ENCODE measurements at regions not wholly inside any gene's neighbourhood (a gene's known extent, or its start where the extent isn't known, plus 50 kb on each side); places are given as distances from the start of the nearest gene placed in this dataset.

GRCh38 chr3:31039145-31039544 lies 144.7 kb upstream of the GADL1 start:
- intact Hi-C loops (cut with DNase I; ENCODE audit: low total_unique reads) = no loop called here
- Histone ChIP-seq H3K4me1 (no peaks in the 10 kb centered on the region), H3K9me3 (peaks cover 6 to 16% of the 10 kb centered on the region in 2 donors), H3K27me3 (no peaks in the 10 kb centered on the region), H3K4me3 (no peak overlapping the region), H3K36me3 (no peaks in the 10 kb centered on the region), H3K27ac (no peak overlapping the region)
- DNase-seq (ENCODE audit: low spot score in 2 of 2) = no peak
- no peak for TF ChIP-seq CTCF (IDR thresholded peaks at IDR 0.05)
- TF ChIP-seq POLR2AphosphoS5 (IDR thresholded peaks at IDR 0.05) = no peak
- TF ChIP-seq POLR2A (IDR thresholded peaks at IDR 0.05) = no peak

DNA sequence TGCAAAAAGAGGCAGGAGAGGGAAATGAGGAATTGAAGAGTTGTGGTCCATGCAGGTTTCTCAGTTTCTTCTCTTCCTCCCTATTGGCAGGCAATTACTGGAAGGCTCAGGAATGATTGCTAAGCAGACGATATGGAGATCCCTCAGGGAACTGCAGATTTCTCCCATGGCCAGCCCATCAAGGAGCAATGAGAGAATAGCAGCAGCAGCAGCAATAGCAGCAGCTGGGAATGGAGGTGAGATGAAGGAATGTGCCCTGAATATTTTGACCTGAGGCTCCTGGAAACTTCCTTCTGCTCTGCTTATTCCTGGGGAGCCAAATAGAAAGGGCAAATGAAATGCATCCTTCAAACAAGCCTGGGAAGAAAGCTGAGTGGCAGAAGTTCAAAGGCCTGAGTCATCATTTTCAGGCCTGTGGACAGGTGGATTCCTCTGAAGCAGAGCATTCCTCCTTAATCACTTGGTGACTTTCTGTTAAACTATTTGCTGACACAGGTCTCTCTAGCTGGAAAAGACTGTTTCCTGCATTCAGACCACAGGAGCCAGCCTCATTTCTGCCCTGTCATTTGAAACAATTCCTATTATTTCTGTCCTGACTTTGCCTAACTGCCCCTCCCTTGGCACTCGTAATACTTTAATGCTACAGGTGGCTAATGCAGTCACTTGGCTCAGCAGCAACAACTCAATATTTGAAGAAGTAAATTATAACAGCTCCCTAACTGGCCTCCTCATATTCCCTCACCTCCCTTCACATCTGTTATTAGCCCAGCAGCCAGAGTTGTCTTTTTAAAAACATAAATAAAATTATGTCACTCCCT lies 146.9 kb upstream of the GADL1 start:
- no peak for DNase-seq (ENCODE audit: low spot score in 2 of 2)
- Histone ChIP-seq H3K27ac (no peak overlapping the region), H3K4me3 (no peak overlapping the region), H3K27me3 (no peaks in the 10 kb centered on the region), H3K4me1 (no peaks in the 10 kb centered on the region), H3K36me3 (no peaks in the 10 kb centered on the region), H3K9me3 (peaks cover 6 to 10% of the 10 kb centered on the region in 2 donors)
- TF ChIP-seq CTCF (IDR thresholded peaks at IDR 0.05) (no peak), POLR2AphosphoS5 (IDR thresholded peaks at IDR 0.05) (no peak), POLR2A (IDR thresholded peaks at IDR 0.05) (no peak)
- intact Hi-C loops (cut with DNase I; ENCODE audit: low total_unique reads) = no loop called here

- DNase-seq (ENCODE audit: low spot score in 2 of 2) = no peak
- intact Hi-C loops (cut with DNase I; ENCODE audit: low total_unique reads) = no loop called here
- no peaks in the 10 kb centered on the region for H3K4me1 ChIP-seq
Measured at GRCh38 chr3:31043184-31043819, 148.8 kb upstream of the GADL1 start.

GRCh38 chr3:31047673-31048072 lies 153.2 kb upstream of the GADL1 start:
- DNase-seq (ENCODE audit: low spot score in 2 of 2) = no peak
- Histone ChIP-seq H3K9me3 (peaks cover 4 to 12% of the 10 kb centered on the region in 2 donors), H3K36me3 (no peaks in the 10 kb centered on the region), H3K27me3 (no peaks in the 10 kb centered on the region), H3K4me3 (no peak overlapping the region), H3K27ac (no peak overlapping the region), H3K4me1 (no peaks in the 10 kb centered on the region)
- TF ChIP-seq CTCF (IDR thresholded peaks at IDR 0.05) (no peak), POLR2AphosphoS5 (IDR thresholded peaks at IDR 0.05) (no peak), POLR2A (IDR thresholded peaks at IDR 0.05) (no peak)
- intact Hi-C loops (cut with DNase I; ENCODE audit: low total_unique reads) = no loop called here

More at GRCh38 chr3:31043184-31043819, 148.8 kb upstream of the GADL1 start:
- Histone ChIP-seq H3K27me3 (no peaks in the 10 kb centered on the region), H3K9me3 (peaks cover 6 to 10% of the 10 kb centered on the region in 2 donors), H3K36me3 (no peaks in the 10 kb centered on the region), H3K4me3 (no peak overlapping the region), H3K27ac (no peak overlapping the region)
- TF ChIP-seq POLR2A (IDR thresholded peaks at IDR 0.05) (no peak), POLR2AphosphoS5 (IDR thresholded peaks at IDR 0.05) (no peak), CTCF (IDR thresholded peaks at IDR 0.05) (no peak)

- DNase-seq (ENCODE audit: low spot score in 2 of 2) = no peak
- Histone ChIP-seq H3K4me3 (no peak overlapping the region), H3K4me1 (no peaks in the 10 kb centered on the region), H3K27me3 (no peaks in the 10 kb centered on the region), H3K27ac (no peak overlapping the region), H3K9me3 (peaks cover 0 to 8% of the 10 kb centered on the region in 2 donors), H3K36me3 (no peaks in the 10 kb centered on the region)
- no peak for TF ChIP-seq CTCF (IDR thresholded peaks at IDR 0.05)
- no peak for TF ChIP-seq POLR2A (IDR thresholded peaks at IDR 0.05)
- TF ChIP-seq POLR2AphosphoS5 (IDR thresholded peaks at IDR 0.05) = no peak
- intact Hi-C loops (cut with DNase I; ENCODE audit: low total_unique reads) = no loop called here
Measured at GRCh38 chr3:31048143-31048542, 153.7 kb upstream of the GADL1 start.

Data from breast epithelium (tissue), 4 donors.